ENCODE measurements at regions not wholly inside any gene's neighbourhood (a gene's known extent, or its start where the extent isn't known, plus 50 kb on each side); places are given as distances from the start of the nearest gene placed in this dataset.

DNA sequence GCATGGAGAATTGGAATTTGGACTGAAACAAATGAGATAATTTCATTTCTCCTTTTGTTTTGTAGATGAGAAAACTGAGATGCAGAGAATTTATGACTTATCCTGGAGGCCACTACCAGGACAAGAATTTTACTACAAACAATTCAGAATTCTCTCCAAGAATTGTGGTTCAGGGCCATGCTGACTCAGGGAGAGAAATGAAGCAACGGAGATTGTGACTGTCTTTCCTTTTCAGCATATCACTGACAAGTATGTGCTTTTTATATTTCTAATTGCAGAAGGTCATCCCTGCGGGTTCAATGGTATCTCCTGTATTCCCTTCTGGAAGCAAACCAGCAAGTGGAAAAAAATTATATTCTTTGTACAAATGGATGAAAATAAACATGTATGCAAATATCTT is 170.8 kb upstream of the MITF start:
- Mint-ChIP-seq H3K36me3 (ENCODE audit: low read depth) (no peaks in the 10 kb centered on the region), H3K9me3 (no peaks in the 10 kb centered on the region), H3K27me3 (no peaks in the 10 kb centered on the region), H3K4me3 (no peak overlapping the region), H3K27ac (no peak overlapping the region), H3K4me1 (no peaks in the 10 kb centered on the region)
- ATAC-seq (no peak), DNase-seq (no peak)

DNA sequence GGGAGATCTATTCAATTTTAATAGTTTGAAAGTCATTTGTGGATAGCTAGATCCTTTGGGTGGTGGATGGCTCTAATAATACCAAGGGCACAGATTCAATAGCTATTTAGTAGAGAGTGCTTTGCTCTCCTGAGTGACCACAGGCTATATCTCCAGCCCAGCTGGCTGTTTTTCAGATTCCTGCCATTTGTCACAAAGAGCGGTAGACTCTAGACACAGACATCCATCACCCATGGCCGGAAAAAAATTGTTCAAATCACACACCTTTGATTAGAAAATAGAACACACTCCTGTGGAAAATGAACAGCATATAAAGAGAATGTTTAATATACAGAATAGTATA is 171.6 kb upstream of the MITF start:
- no peak for DNase-seq
- no peaks in the 10 kb centered on the region for H3K36me3 Mint-ChIP-seq (ENCODE audit: low read depth)
- H3K27me3 Mint-ChIP-seq: no peaks in the 10 kb centered on the region
- H3K4me3 Mint-ChIP-seq: no peak overlapping the region
- no peak overlapping the region for H3K27ac Mint-ChIP-seq
- no peak for ATAC-seq
- H3K4me1 Mint-ChIP-seq: no peaks in the 10 kb centered on the region
- no peaks in the 10 kb centered on the region for H3K9me3 Mint-ChIP-seq

DNA sequence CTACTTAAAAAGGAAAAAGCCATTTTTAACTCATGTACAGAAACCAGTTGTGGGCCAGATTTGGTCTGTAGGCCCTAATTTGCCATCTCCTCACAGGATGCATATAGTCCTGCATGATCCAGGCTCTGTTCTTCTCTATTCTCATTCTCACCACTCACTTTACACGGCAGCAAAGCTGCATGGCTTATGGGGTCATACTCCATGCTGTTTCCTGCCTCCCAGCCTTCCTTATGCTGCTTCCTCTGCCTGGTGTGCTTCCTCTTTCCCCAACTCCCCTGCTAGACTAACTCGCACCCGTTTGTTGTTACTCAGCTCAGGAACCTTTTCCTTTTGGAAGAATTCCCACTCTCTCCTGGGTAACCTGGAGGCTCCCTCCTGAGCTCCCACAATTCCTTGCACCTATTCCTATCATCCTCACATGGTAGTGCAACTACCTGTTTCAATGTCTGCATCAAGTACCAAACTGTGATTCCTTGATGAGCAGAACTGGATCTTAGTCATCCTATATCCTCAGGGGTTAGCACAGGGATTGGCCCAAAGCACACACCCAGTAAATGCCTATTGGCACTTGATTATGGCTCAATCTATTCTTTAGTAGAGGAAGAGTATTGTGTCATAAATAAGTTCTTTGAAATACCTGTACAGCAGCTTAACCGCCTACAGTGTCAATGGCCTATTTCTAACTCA is 172.1 kb upstream of the MITF start:
- H3K9me3 Mint-ChIP-seq: no peaks in the 10 kb centered on the region
- H3K36me3 Mint-ChIP-seq (ENCODE audit: low read depth): no peaks in the 10 kb centered on the region
- no peaks in the 10 kb centered on the region for H3K27me3 Mint-ChIP-seq
- H3K4me1 Mint-ChIP-seq: no peaks in the 10 kb centered on the region
- no peak overlapping the region for H3K4me3 Mint-ChIP-seq
- ATAC-seq: no peak
- no peak for DNase-seq
- H3K27ac Mint-ChIP-seq: no peak overlapping the region

DNA sequence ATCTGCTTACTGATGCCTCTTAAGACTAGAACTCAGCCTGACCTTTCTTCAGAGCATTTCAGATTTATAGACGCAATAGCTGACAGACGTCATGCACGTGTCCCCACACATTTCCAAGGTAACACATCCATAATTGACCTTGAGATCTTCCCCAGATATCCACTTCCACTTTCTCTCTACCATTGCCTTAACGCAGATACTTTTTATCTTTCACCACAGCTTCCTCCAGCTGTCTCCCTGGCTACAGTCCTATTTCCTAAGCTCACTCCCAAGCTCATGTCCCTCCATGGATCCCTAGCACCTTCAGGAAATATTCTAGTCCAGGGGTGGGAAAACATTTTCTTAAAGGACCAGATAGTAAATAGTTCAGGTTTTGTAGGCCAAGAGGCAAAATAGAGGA is 173.0 kb upstream of the MITF start:
- H3K27ac Mint-ChIP-seq: no peak overlapping the region
- DNase-seq (no peak), ATAC-seq (no peak)
- no peaks in the 10 kb centered on the region for H3K9me3 Mint-ChIP-seq
- no peaks in the 10 kb centered on the region for H3K4me1 Mint-ChIP-seq
- H3K36me3 Mint-ChIP-seq (ENCODE audit: low read depth): no peaks in the 10 kb centered on the region
- H3K27me3 Mint-ChIP-seq: no peaks in the 10 kb centered on the region
- H3K4me3 Mint-ChIP-seq: no peak overlapping the region

DNA sequence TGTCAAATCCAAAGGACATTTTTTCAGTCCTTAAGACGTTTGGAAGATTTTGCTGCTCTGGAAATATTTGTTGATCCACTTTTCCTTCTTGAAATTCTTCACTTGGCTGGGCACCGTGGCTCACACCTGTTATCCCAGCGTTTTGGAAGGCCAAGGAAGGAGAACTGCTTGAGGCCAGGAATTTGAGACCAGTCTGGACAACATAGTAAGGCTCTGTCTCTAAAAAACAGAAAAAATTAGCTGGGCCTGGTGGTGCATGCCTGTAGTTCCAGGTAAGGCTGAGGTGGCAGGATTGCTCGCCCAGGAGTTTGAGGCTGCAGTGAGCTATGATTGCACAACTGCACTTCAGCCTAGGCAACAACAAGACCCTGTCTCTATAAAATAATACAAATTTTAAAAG is 173.9 kb upstream of the MITF start:
- Mint-ChIP-seq H3K9me3 (no peaks in the 10 kb centered on the region), H3K36me3 (ENCODE audit: low read depth) (no peaks in the 10 kb centered on the region), H3K4me3 (no peak overlapping the region), H3K27me3 (no peaks in the 10 kb centered on the region), H3K27ac (no peak overlapping the region), H3K4me1 (no peaks in the 10 kb centered on the region)
- DNase-seq: no peak
- no peak for ATAC-seq

DNA sequence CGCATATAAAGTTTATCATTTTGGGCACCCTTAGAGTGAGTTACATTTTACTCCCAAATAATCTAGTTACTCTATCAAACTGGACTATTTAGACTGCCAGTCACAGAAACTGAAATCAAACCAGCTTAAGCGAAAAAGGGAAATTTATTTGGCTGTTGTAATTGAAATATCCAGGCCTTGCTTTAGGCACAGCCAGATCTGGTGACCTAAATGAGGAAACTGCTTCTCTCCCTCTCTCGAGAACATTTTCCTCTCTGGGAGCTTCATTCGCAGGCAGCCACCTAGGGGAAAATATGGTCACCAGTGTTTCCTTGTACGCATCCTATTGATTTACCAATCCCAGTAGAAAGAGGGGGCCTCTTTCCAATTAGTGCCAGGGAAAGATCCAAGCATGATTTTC is 175.3 kb upstream of the MITF start:
- Mint-ChIP-seq H3K4me1 (no peaks in the 10 kb centered on the region), H3K27me3 (no peaks in the 10 kb centered on the region), H3K9me3 (no peaks in the 10 kb centered on the region), H3K27ac (no peak overlapping the region), H3K36me3 (ENCODE audit: low read depth) (no peaks in the 10 kb centered on the region), H3K4me3 (no peak overlapping the region)
- ATAC-seq (no peak), DNase-seq (no peak)

DNA sequence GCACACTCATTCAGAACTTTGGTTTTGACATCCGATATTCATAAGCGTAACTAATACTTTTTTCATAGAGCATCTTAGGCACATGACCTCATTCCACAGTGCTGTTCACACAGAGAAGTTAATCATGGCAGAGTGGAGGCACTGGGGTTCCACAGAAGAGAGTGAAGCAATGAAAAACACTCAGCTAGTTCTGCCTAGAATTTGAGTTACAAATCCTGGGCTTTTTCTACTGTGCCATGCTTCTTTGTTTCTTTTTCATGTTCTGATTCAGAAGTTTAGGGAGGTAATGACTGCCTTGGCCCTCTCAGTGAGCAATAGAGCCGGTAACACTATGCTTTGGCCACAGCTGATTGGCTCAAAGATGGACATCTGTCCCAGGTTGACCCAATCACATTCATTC is 176.1 kb upstream of the MITF start:
- DNase-seq: no peak
- ATAC-seq: no peak
- Mint-ChIP-seq H3K27me3 (no peaks in the 10 kb centered on the region), H3K4me3 (no peak overlapping the region), H3K27ac (no peak overlapping the region), H3K4me1 (no peaks in the 10 kb centered on the region), H3K9me3 (no peaks in the 10 kb centered on the region), H3K36me3 (ENCODE audit: low read depth) (no peaks in the 10 kb centered on the region)

DNA sequence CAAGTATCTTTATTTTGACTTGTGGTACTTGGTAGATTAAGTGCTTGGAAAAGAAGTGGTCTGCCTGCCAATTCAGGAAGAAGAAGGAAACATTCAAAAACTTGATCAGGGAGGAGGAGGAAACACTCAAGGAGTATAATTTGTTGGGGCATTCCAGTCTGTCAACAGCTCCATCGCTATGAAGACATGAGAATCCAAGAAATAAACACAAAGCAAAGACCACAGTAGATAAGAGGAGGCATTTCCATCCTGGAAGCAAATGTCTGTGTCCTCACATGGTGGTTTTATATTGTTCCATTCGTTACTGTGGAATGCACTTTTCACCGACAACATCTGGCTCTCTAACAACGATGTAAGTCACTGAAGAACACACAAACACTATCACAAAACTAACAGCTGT is 176.1 kb upstream of the FRMD4B start:
- ATAC-seq (no peak), DNase-seq (no peak)
- H3K4me1 Mint-ChIP-seq: no peaks in the 10 kb centered on the region
- no peak overlapping the region for H3K27ac Mint-ChIP-seq
- H3K36me3 Mint-ChIP-seq (ENCODE audit: low read depth): no peaks in the 10 kb centered on the region
- no peak overlapping the region for H3K4me3 Mint-ChIP-seq
- no peaks in the 10 kb centered on the region for H3K27me3 Mint-ChIP-seq
- no peaks in the 10 kb centered on the region for H3K9me3 Mint-ChIP-seq

DNA sequence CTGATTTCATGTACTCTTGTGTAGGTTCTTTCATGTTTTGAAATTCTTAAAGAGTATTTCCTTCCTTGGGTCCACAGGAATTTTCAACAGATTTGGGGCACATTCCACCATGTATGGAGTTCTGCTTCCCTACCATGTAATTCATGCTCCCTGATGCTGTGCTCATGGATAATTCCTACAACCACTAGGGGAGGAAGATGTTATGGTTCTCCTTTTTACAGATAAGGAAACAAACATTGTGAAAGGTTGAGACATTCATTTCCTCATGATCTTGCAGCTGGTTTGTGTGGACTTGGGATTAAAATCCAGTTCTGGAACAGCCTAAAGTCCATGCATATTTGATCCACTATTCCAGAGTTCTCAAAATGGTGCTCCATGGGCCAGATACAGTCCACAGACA is 174.9 kb upstream of the FRMD4B start:
- no peaks in the 10 kb centered on the region for H3K36me3 Mint-ChIP-seq (ENCODE audit: low read depth)
- ATAC-seq (no peak), DNase-seq (no peak)
- no peak overlapping the region for H3K4me3 Mint-ChIP-seq
- no peaks in the 10 kb centered on the region for H3K27me3 Mint-ChIP-seq
- H3K9me3 Mint-ChIP-seq: no peaks in the 10 kb centered on the region
- no peak overlapping the region for H3K27ac Mint-ChIP-seq
- H3K4me1 Mint-ChIP-seq: no peaks in the 10 kb centered on the region

DNA sequence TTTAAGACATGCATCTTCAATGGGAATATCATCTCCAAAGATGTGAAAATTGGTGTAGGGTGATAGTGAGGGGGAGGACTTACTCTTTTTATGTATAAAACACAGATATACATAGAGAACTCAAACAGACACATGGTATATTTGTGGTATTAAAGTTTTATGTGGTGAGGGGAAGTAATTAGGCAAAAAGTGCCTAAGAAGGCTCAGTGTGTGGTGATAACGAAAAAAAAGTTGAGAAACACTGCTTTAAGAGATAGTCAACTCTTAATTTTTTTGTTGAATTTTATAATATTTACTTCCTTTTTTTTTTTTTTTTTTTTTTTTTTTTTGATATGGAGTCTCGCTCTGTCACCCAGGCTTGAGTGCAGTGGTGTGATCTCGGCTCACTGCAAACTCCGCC is 174.2 kb upstream of the FRMD4B start:
- Mint-ChIP-seq H3K27me3 (no peaks in the 10 kb centered on the region), H3K27ac (no peak overlapping the region), H3K36me3 (ENCODE audit: low read depth) (no peaks in the 10 kb centered on the region), H3K9me3 (no peaks in the 10 kb centered on the region), H3K4me1 (no peaks in the 10 kb centered on the region), H3K4me3 (no peak overlapping the region)
- DNase-seq (no peak), ATAC-seq (no peak)

DNA sequence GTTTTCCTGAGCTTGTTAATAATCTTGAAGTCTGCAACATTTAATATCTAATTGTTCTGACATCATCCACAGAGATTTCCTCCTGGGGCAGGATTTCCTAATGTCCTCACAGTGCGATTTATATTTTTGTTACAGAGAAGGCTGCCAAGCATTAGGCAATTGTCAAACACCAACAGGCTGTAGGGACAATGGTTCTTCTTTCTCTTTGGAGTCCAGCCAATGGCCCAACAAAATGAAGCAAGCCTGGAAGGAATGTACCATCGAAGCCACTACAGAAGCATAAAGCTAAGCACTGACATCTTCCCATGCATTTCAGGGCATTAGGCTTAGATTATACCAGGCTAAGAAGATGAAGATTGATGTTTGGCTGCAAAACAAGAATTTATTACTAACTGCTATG is 173.0 kb upstream of the FRMD4B start:
- ATAC-seq: no peak
- DNase-seq: no peak
- no peaks in the 10 kb centered on the region for H3K9me3 Mint-ChIP-seq

DNA sequence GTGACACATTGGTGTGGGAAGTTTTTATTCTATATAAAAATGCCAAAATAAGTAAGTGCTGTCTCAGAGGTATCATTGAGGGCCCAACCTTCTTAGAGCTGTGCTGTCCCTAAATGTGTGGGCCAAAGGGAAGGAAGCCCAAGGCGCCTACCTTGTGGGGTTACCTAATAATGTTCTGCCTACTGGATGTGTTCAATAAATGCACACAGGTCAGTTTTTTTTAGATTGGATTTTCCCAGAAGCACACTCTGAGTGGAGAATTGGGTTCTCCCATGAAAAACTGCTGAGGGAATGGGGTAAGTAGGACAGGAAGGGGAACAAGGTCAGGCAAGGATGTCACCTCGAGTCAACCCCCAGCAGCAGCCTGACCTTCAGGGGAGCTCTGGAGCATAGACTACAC is 168.7 kb upstream of the FRMD4B start:
- no peak for ATAC-seq

More for the DNA sequence above, 173.0 kb upstream of the FRMD4B start:
- no peaks in the 10 kb centered on the region for H3K4me1 Mint-ChIP-seq
- no peak overlapping the region for H3K4me3 Mint-ChIP-seq
- no peaks in the 10 kb centered on the region for H3K27me3 Mint-ChIP-seq
- H3K36me3 Mint-ChIP-seq (ENCODE audit: low read depth): no peaks in the 10 kb centered on the region
- H3K27ac Mint-ChIP-seq: no peak overlapping the region

DNA sequence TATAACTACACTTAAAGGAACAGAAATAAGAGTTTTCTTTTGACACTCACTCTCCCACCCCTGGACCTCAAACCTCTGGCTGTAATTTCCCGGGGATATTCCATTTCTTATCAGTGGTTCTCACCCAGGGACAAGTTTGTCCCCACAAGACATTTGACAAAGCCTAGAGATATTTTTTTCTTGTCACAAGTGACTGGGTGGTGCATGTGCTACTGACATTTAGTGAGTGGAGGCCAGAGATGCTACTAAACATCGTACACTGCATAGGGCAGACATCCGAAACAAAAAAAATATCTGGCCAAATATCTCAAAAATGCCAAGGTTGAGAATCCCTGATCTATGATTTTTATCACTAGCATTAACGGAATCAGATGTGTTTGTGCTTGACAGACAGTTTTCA is 168.0 kb upstream of the FRMD4B start:
- no peak overlapping the region for H3K27ac Mint-ChIP-seq
- ATAC-seq (no peak), DNase-seq (no peak)
- H3K36me3 Mint-ChIP-seq (ENCODE audit: low read depth): no peaks in the 10 kb centered on the region
- H3K4me3 Mint-ChIP-seq: no peak overlapping the region
- H3K27me3 Mint-ChIP-seq: no peaks in the 10 kb centered on the region
- H3K4me1 Mint-ChIP-seq: no peaks in the 10 kb centered on the region
- no peaks in the 10 kb centered on the region for H3K9me3 Mint-ChIP-seq

More for the DNA sequence above, 168.7 kb upstream of the FRMD4B start:
- no peak overlapping the region for H3K4me3 Mint-ChIP-seq
- H3K27me3 Mint-ChIP-seq: no peaks in the 10 kb centered on the region
- no peak overlapping the region for H3K27ac Mint-ChIP-seq
- no peaks in the 10 kb centered on the region for H3K9me3 Mint-ChIP-seq
- DNase-seq: no peak
- no peaks in the 10 kb centered on the region for H3K4me1 Mint-ChIP-seq
- no peaks in the 10 kb centered on the region for H3K36me3 Mint-ChIP-seq (ENCODE audit: low read depth)

DNA sequence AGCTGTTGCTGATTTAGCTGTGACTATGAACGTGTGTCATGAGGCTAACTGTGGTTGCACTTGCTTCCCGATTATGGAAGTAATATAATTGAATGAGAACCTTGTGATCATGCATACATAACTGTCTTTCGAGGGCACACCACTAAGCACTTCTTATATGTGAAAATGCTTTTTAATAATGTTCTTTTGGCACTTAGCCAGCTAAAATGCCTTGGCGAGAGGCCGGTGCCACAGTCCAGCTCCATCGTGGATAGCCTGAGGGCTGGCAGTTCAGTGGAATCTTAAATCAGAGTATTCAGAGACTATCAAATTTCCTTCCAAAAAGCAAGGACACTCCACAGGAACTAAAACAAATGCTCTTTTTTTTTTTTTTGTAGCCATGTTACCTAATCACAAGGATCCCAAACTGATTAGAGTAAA is 161.6 kb upstream of the FRMD4B start:
- H3K27me3 Mint-ChIP-seq: peaks cover 14% of the 10 kb centered on the region
- no peak overlapping the region for H3K4me3 Mint-ChIP-seq
- H3K4me1 Mint-ChIP-seq: no peaks in the 10 kb centered on the region
- no peak for DNase-seq
- no peak for ATAC-seq
- H3K36me3 Mint-ChIP-seq (ENCODE audit: low read depth): peaks cover 3% of the 10 kb centered on the region
- no peak overlapping the region for H3K27ac Mint-ChIP-seq
- no peaks in the 10 kb centered on the region for H3K9me3 Mint-ChIP-seq

DNA sequence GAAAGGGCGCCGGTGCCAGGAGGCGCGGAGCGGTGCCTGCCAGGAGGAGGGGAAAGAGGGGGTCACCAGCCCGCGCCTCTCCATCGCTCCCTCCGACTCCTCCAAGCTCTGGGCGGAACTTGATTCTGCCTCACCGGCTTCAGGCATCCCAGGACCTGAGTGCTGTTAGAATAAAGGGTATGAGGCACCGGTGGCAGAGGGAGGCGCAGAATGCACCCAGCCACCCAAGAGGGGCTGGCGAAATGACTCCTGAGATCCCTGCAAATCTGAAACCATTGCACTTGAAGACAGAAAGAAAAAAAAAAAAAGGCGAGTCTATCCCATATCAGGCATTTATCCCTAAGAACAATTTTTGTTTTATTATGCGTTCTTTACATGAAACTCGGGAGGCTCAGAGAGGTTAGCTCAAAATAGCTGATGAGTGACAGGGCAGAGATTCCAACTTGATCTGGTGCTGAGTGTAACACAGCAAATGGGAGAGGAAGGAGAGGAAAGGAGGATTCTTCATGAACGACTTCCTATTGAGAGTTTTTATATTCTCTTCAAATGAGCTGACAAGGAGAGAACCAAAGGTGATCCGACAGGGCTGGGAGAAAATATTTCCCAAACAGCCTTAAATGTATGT is 157.0 kb upstream of the FRMD4B start:
- no peaks in the 10 kb centered on the region for H3K9me3 Mint-ChIP-seq
- DNase-seq (no peak), ATAC-seq (no peak)
- no peak overlapping the region for H3K4me3 Mint-ChIP-seq
- H3K4me1 Mint-ChIP-seq: peaks cover 3% of the 10 kb centered on the region
- peaks cover 3% of the 10 kb centered on the region for H3K36me3 Mint-ChIP-seq (ENCODE audit: low read depth)
- no peak overlapping the region for H3K27ac Mint-ChIP-seq
- peaks cover 39% of the 10 kb centered on the region for H3K27me3 Mint-ChIP-seq
